Right cardiac atrium (tissue), 5 donors: ENCODE measurements at regions not wholly inside any gene's neighbourhood (a gene's known extent, or its start where the extent isn't known, plus 50 kb on each side); places are given as distances from the start of the nearest gene placed in this dataset.

Experiments
- ATAC-seq, 2 donors: fragments of 200-7000 bp; cut with Tn5 transposase; one replicate each; pipeline versions ENCODE4 v1.8.0 to v1.9.1; 2020; ENCODE audit warnings: moderate library complexity in 2 of 2, mild to moderate bottlenecking in 1 of 2
- DNase-seq, 3 donors: peaks; one replicate each; pipeline ENCODE4 v3.0.0-alpha.2; 2020
- H3K27ac ChIP-seq: one replicate; pipeline ENCODE4 v1.5.1; 2013; ENCODE audit warnings: mild to moderate bottlenecking, low read length, control low read depth, moderate library complexity
- H3K27me3 ChIP-seq: one replicate; pipeline ENCODE4 v1.6.1; 2013; ENCODE audit not compliant: control insufficient read depth, insufficient read depth
- H3K4me1 ChIP-seq: one replicate; pipeline ENCODE4 v1.6.1; 2013; ENCODE audit warnings: low read length; ENCODE audit not compliant: control insufficient read depth, insufficient read depth
- H3K4me3 ChIP-seq: one replicate; pipeline ENCODE4 v1.5.1; 2013; ENCODE audit warnings: low read length, control low read depth
- H3K9me3 ChIP-seq: one replicate; pipeline ENCODE4 v1.6.1; 2013; ENCODE audit warnings: low read length; ENCODE audit not compliant: control insufficient read depth
- WGBS: extraction: QIAGEN DNeasy Blood & Tissue Kit; methylation state at CpG from one replicate; pipeline ENCODE4 v1.1.7; 2013; 5-methylcytosine and 5-hydroxymethylcytosine counted together
- intact Hi-C, 4 donors: fragments of 100-400 bp; cut with DNase I; formaldehyde crosslinking; loops; one replicate each; pipeline versions ENCODE4 v1.11.0 to v1.14.0; 2022 to 2023
- donor health status: healthy with polysubstance abuse.
- donor health status: DM: no; HTN: yes; CAD: no.
- donor health status: DM: no; HTN: no; CAD: no.
- donor health status: DM: no; HTN: yes; CAD: no; lungs with severe emphysema.
- donor health status: DM: yes; HTN: yes; CAD: no.

DNA sequence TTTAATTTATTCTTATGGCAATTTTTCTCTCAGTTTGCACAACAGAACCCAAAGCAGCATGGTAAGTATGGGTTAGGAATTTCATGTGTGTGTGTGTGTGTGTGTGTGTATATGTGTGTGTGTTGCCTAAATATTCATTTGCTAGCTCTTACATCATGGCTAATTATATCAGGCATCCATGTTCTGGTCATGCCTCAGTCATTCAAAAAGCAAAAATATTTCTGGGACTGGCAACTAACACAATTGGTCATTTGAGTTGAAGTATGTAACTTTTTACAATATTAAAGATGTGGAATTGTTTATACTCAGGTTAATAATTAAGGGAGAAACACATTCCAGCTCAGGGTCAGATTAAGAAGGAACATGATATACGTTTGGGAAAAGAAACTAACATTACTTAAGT lies 67.6 kb upstream of the PHYHIPL start:
- 34% methylated on average over 1 of the region's 1 CpG for WGBS

DNA sequence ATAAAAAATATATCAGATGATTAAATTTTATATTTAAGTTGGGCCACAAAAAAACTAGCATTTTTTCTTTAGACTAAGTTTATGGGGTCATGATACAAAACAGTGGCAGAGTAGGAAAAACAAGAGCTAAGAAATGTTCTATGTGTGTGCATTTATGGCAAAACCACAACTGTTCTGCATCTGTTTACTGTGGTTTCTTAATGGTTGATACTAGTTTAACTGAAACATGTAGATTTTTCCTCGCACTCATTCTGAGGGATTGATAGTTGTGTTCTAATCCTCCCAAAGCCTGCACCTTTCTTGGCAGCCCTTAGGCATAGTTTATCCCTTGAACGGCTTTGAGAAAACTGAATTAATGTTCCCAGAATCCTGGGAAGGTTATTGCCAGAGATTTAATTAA lies 66.6 kb upstream of the PHYHIPL start:
- Histone ChIP-seq H3K4me1 (no peaks in the 10 kb centered on the region), H3K4me3 (no peak overlapping the region), H3K27me3 (no peaks in the 10 kb centered on the region), H3K27ac (no peak overlapping the region), H3K9me3 (no peaks in the 10 kb centered on the region)
- 71% methylated on average over 2 of the region's 2 CpGs for WGBS
- DNase-seq (no peak), ATAC-seq (no peak)
- intact Hi-C loops: no loop called here

More for the DNA sequence above, 67.6 kb upstream of the PHYHIPL start:
- H3K4me3 ChIP-seq: no peak overlapping the region
- H3K4me1 ChIP-seq: no peaks in the 10 kb centered on the region
- intact Hi-C loops: no loop called here
- DNase-seq: no peak
- H3K9me3 ChIP-seq: no peaks in the 10 kb centered on the region
- no peaks in the 10 kb centered on the region for H3K27me3 ChIP-seq
- no peak overlapping the region for H3K27ac ChIP-seq
- ATAC-seq: no peak

GRCh38 chr10:59124187-59124586 lies 52.3 kb upstream of the PHYHIPL start:
- no peaks in the 10 kb centered on the region for H3K27me3 ChIP-seq
- no peak overlapping the region for H3K27ac ChIP-seq
- ATAC-seq (no peak), DNase-seq (no peak)
- H3K4me1 ChIP-seq: no peaks in the 10 kb centered on the region
- WGBS: 92% methylated on average over 3 of the region's 3 CpGs
- no peaks in the 10 kb centered on the region for H3K9me3 ChIP-seq
- intact Hi-C loops: no loop called here
- no peak overlapping the region for H3K4me3 ChIP-seq

DNA sequence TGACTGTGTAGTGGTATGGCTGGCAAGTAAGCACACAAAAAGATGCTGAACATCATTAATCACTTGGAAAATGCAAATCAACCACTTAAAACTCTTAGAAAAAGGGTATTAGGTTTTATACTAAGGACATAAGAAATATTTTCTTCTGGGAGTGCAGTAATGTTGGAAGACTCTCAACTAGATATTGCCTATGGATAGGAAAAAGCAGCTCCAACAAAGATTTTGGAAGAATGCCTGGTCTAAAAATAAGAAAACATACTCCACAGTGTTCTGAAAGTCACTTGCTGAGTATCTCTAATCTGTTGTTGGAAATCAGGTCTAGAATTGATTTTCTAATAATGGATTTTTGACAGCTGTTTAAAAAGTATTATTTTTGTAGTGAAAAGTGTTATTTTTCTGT lies 50.8 kb upstream of the PHYHIPL start:
- Histone ChIP-seq H3K4me1 (no peaks in the 10 kb centered on the region), H3K27ac (no peak overlapping the region), H3K9me3 (no peaks in the 10 kb centered on the region), H3K4me3 (no peak overlapping the region), H3K27me3 (no peaks in the 10 kb centered on the region)
- intact Hi-C loops: no loop called here
- ATAC-seq (no peak), DNase-seq (no peak)

DNA sequence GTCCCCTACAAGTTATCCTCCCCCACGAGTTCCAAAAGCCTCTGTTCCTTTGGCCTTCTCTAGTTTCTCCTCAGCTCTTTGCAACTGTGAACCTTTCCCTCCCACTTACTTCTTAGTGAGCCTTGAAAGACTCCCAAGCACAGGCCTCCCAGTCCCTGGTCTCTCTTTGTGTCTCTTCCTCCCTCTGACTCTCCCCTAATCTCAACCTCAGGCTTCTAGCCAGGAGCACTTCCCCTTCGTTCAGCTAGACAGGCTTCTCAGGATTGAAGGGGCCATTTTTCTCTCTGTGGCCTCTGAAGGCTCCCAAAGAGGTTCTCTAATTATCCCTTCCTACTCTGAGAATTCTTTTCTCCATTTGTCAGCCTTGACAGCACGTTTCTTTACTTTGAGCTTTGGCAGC lies 50.2 kb upstream of the PHYHIPL start:
- Histone ChIP-seq H3K27me3 (no peaks in the 10 kb centered on the region), H3K4me3 (no peak overlapping the region), H3K27ac (no peak overlapping the region), H3K4me1 (no peaks in the 10 kb centered on the region), H3K9me3 (no peaks in the 10 kb centered on the region)
- intact Hi-C loops: no loop called here
- 35% methylated on average over 3 of the region's 3 CpGs for WGBS
- DNase-seq: no peak
- ATAC-seq: no peak
